ENCODE measurements at regions not wholly inside any gene's neighbourhood (a gene's known extent, or its start where the extent isn't known, plus 50 kb on each side); places are given as distances from the start of the nearest gene placed in this dataset.
"Not testable (repeated sequence)": the region's sequence is repeated elsewhere in the genome, so short reads cannot be mapped to it uniquely, and the experiment has no call there.

- DNase-seq, result no peak
- no peaks in the 10 kb centered on the region for H3K4me1 ChIP-seq (ENCODE audit: low read length)
- TF ChIP-seq EZH2phosphoT487 (IDR thresholded peaks at IDR 0.05; ENCODE audit: low read length) (no peak), EZH2 (optimal IDR thresholded peaks at IDR 0.05; ENCODE audit: low read depth, low read length) (no peak)
- TF ChIP-seq, protein P1, sequence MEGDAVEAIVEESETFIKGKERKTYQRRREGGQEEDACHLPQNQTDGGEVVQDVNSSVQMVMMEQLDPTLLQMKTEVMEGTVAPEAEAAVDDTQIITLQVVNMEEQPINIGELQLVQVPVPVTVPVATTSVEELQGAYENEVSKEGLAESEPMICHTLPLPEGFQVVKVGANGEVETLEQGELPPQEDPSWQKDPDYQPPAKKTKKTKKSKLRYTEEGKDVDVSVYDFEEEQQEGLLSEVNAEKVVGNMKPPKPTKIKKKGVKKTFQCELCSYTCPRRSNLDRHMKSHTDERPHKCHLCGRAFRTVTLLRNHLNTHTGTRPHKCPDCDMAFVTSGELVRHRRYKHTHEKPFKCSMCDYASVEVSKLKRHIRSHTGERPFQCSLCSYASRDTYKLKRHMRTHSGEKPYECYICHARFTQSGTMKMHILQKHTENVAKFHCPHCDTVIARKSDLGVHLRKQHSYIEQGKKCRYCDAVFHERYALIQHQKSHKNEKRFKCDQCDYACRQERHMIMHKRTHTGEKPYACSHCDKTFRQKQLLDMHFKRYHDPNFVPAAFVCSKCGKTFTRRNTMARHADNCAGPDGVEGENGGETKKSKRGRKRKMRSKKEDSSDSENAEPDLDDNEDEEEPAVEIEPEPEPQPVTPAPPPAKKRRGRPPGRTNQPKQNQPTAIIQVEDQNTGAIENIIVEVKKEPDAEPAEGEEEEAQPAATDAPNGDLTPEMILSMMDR (IDR thresholded peaks at IDR 0.05; ENCODE audit: low read length), result no peak
- H2AFZ ChIP-seq (ENCODE audit: low read length), result no peak overlapping the region
- H3K9me3 ChIP-seq (replicated peaks; ENCODE audit: insufficient read depth, low read length), result no peaks in the 10 kb centered on the region
- no peaks in the 10 kb centered on the region for H3F3A ChIP-seq (ENCODE audit: insufficient read depth, low read length)
- H3K27me3 ChIP-seq (replicated peaks; ENCODE audit: insufficient read depth, low read length), result no peaks in the 10 kb centered on the region
- H3K4me3 ChIP-seq (ENCODE audit: low read length), result no peak overlapping the region
- no peaks in the 10 kb centered on the region for H3K9me2 ChIP-seq (replicated peaks; ENCODE audit: insufficient read depth, low read length)
- H3K9ac ChIP-seq (ENCODE audit: low read length), result no peak overlapping the region
- H3K4me2 ChIP-seq (ENCODE audit: low read depth, low read length), result no peak overlapping the region
- no peaks in the 10 kb centered on the region for H3K79me2 ChIP-seq (ENCODE audit: low read length)
- H4K20me1 ChIP-seq (ENCODE audit: insufficient read depth, low read length), result no peaks in the 10 kb centered on the region
- H3K27ac ChIP-seq (ENCODE audit: low read length), result no peak overlapping the region
- no peaks in the 10 kb centered on the region for H3K36me3 ChIP-seq (replicated peaks; ENCODE audit: insufficient read depth, low read length)
Observed at GRCh38 chr4:127370604-127371003, 262.2 kb upstream of the INTU start.

DNA sequence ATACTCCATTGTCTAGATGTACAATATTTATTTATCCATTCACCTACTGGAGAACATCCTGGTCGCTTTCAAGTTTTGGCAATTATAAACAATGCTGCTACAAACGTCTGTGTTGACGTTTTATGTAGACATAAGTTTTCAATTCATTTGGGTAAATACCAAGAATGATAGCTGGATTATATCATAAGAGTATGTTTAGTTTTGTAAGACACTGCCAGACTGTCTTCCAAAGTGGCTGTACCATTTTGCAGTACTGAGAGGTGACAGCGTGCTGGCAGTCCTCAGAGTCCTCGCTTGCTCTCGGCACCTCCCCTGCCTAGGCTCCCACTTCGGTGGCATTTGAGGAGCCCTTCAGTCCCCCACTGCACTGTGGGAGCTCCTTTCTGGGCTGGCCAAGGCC, 253.3 kb upstream of the INTU start:
- H3K9ac ChIP-seq (ENCODE audit: low read length), result no peak overlapping the region
- no peaks in the 10 kb centered on the region for H3K36me3 ChIP-seq (replicated peaks; ENCODE audit: insufficient read depth, low read length)
- H3K4me3 ChIP-seq (ENCODE audit: low read length), result no peak overlapping the region
- DNase-seq, result no peak
- no peak overlapping the region for H3K27ac ChIP-seq (ENCODE audit: low read length)
- no peaks in the 10 kb centered on the region for H4K20me1 ChIP-seq (ENCODE audit: insufficient read depth, low read length)
- no peaks in the 10 kb centered on the region for H3K79me2 ChIP-seq (ENCODE audit: low read length)
- H3F3A ChIP-seq (ENCODE audit: insufficient read depth, low read length), result no peaks in the 10 kb centered on the region
- no peak overlapping the region for H3K4me2 ChIP-seq (ENCODE audit: low read depth, low read length)
- H3K9me2 ChIP-seq (replicated peaks; ENCODE audit: insufficient read depth, low read length), result no peaks in the 10 kb centered on the region
- no peaks in the 10 kb centered on the region for H3K4me1 ChIP-seq (ENCODE audit: low read length)
- no peak for TF ChIP-seq EZH2 (optimal IDR thresholded peaks at IDR 0.05; ENCODE audit: low read depth, low read length)
- TF ChIP-seq, protein P1 (IDR thresholded peaks at IDR 0.05; ENCODE audit: low read length), result no peak
- no peak for TF ChIP-seq EZH2phosphoT487 (IDR thresholded peaks at IDR 0.05; ENCODE audit: low read length)
- H3K9me3 ChIP-seq (replicated peaks; ENCODE audit: insufficient read depth, low read length), result no peaks in the 10 kb centered on the region
- no peaks in the 10 kb centered on the region for H3K27me3 ChIP-seq (replicated peaks; ENCODE audit: insufficient read depth, low read length)
- H2AFZ ChIP-seq (ENCODE audit: low read length), result no peak overlapping the region

- not testable (repeated sequence) for H2AFZ ChIP-seq (ENCODE audit: low read length); H3K36me3 ChIP-seq (replicated peaks; ENCODE audit: insufficient read depth, low read length); H3F3A ChIP-seq (ENCODE audit: insufficient read depth, low read length); H3K9ac ChIP-seq (ENCODE audit: low read length); H3K4me2 ChIP-seq (ENCODE audit: low read depth, low read length); H3K27me3 ChIP-seq (replicated peaks; ENCODE audit: insufficient read depth, low read length); H3K4me1 ChIP-seq (ENCODE audit: low read length); H3K4me3 ChIP-seq (ENCODE audit: low read length); H3K9me2 ChIP-seq (replicated peaks; ENCODE audit: insufficient read depth, low read length); H3K79me2 ChIP-seq (ENCODE audit: low read length); H3K9me3 ChIP-seq (replicated peaks; ENCODE audit: insufficient read depth, low read length); DNase-seq; H3K27ac ChIP-seq (ENCODE audit: low read length); H4K20me1 ChIP-seq (ENCODE audit: insufficient read depth, low read length)
Observed at GRCh38 chr4:127379948-127380347, 252.8 kb upstream of the INTU start.

DNA sequence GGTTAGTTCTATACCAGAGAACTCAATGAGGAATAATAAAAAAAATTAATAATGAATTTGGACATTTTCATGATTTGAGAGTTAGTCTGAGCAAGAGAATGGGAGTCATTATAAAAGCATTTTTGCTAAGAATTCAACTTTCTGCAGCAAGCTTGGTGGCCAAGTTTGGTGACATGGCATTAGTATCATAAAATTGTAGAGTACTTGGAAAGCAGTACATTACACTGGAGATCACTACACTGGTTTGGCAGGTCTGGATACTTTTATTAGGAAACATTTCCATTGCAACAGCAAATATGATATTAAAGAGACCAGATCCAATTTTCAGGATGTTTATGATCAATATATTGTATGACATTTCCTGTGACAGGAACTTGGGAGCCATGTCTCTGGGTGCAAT, 249.1 kb upstream of the INTU start:
- Histone ChIP-seq H3K27ac (ENCODE audit: low read length) (no peak overlapping the region), H3K4me3 (ENCODE audit: low read length) (no peak overlapping the region), H3K36me3 (replicated peaks; ENCODE audit: insufficient read depth, low read length) (no peaks in the 10 kb centered on the region), H3F3A (ENCODE audit: insufficient read depth, low read length) (no peaks in the 10 kb centered on the region), H3K9me2 (replicated peaks; ENCODE audit: insufficient read depth, low read length) (no peaks in the 10 kb centered on the region), H3K9ac (ENCODE audit: low read length) (no peak overlapping the region), H2AFZ (ENCODE audit: low read length) (no peak overlapping the region), H3K9me3 (replicated peaks; ENCODE audit: insufficient read depth, low read length) (no peaks in the 10 kb centered on the region), H3K4me1 (ENCODE audit: low read length) (no peaks in the 10 kb centered on the region), H3K27me3 (replicated peaks; ENCODE audit: insufficient read depth, low read length) (no peaks in the 10 kb centered on the region), H4K20me1 (ENCODE audit: insufficient read depth, low read length) (no peaks in the 10 kb centered on the region), H3K79me2 (ENCODE audit: low read length) (no peaks in the 10 kb centered on the region), H3K4me2 (ENCODE audit: low read depth, low read length) (no peak overlapping the region)
- TF ChIP-seq EZH2phosphoT487 (IDR thresholded peaks at IDR 0.05; ENCODE audit: low read length), result no peak
- no peak for TF ChIP-seq EZH2 (optimal IDR thresholded peaks at IDR 0.05; ENCODE audit: low read depth, low read length)
- TF ChIP-seq, protein P1 (IDR thresholded peaks at IDR 0.05; ENCODE audit: low read length), result no peak
- no peak for DNase-seq
